Astrocyte (in vitro differentiated cells and primary cell): ENCODE measurements at regions not wholly inside any gene's neighbourhood (a gene's known extent, or its start where the extent isn't known, plus 50 kb on each side); places are given as distances from the start of the nearest gene placed in this dataset.

Experiments
- DNase-seq: peaks from one replicate; pipeline ENCODE4 v3.0.0-alpha.2; 2010; ENCODE audit warnings: low read depth
- FAIRE-seq: peaks from 2 replicates; lab custom pipeline; 2011; peaks lifted over from hg19 to GRCh38; lab: Jason Lieb, UNC
- H2AFZ ChIP-seq: 2 replicates; pipeline ENCODE4 v1.6.0; 2012; ENCODE audit warnings: low read depth, low read length, inconsistent platforms
- H3K27ac ChIP-seq: 2 replicates; pipeline ENCODE4 v1.5.1; 2011; ENCODE audit warnings: low read depth, low read length, inconsistent platforms
- H3K27me3 ChIP-seq: 2 replicates; pipeline ENCODE4 v1.6.0; 2011; ENCODE audit warnings: low read length, inconsistent platforms; ENCODE audit not compliant: insufficient read depth
- H3K36me3 ChIP-seq: 2 replicates; pipeline ENCODE4 v1.5.1; 2011; ENCODE audit warnings: low read length, inconsistent platforms; ENCODE audit not compliant: insufficient read depth
- H3K4me1 ChIP-seq: 2 replicates; pipeline ENCODE4 v1.5.1; 2011; ENCODE audit warnings: low read length, inconsistent platforms; ENCODE audit not compliant: insufficient read depth
- H3K4me2 ChIP-seq: 2 replicates; pipeline ENCODE4 v1.6.0; 2012; ENCODE audit warnings: low read length, inconsistent platforms
- H3K4me3 ChIP-seq: 2 replicates; pipeline ENCODE4 v1.5.1; 2011; ENCODE audit warnings: low read depth, mild to moderate bottlenecking, low read length, inconsistent platforms; ENCODE audit not compliant: insufficient read depth
- H3K79me2 ChIP-seq: 2 replicates; pipeline ENCODE4 v1.6.0; 2012; ENCODE audit warnings: mild to moderate bottlenecking, low read length, inconsistent platforms; ENCODE audit not compliant: insufficient read depth
- H3K9ac ChIP-seq: 2 replicates; pipeline ENCODE4 v1.6.0; 2012; ENCODE audit warnings: mild to moderate bottlenecking, low read length, inconsistent platforms
- H3K9me3 ChIP-seq: 2 replicates; pipeline ENCODE4 v1.5.1; 2012; ENCODE audit warnings: low read depth, mild to moderate bottlenecking, low read length, inconsistent platforms; ENCODE audit not compliant: insufficient read depth
- H4K20me1 ChIP-seq: 2 replicates; pipeline ENCODE4 v1.6.0; 2012; ENCODE audit warnings: low read length, inconsistent platforms; ENCODE audit not compliant: insufficient read depth
- H3K27ac Mint-ChIP-seq: one replicate; pipeline ENCODE4 v1.8.0; 2021; ENCODE audit warnings: mild to moderate bottlenecking, mixed read lengths; ENCODE audit not compliant: unreplicated experiment
- H3K27me3 Mint-ChIP-seq: one replicate; pipeline ENCODE4 v1.8.0; 2021; ENCODE audit warnings: low read depth, mixed read lengths; ENCODE audit not compliant: unreplicated experiment
- H3K36me3 Mint-ChIP-seq: one replicate; pipeline ENCODE4 v1.8.0; 2021; ENCODE audit warnings: low read depth, mixed read lengths; ENCODE audit not compliant: unreplicated experiment
- H3K4me1 Mint-ChIP-seq: one replicate; pipeline ENCODE4 v1.8.0; 2021; ENCODE audit warnings: low read depth, mixed read lengths; ENCODE audit not compliant: unreplicated experiment
- H3K4me3 Mint-ChIP-seq: one replicate; pipeline ENCODE4 v1.8.0; 2021; ENCODE audit warnings: mild to moderate bottlenecking, moderate library complexity, mixed read lengths; ENCODE audit not compliant: unreplicated experiment
- H3K9me3 Mint-ChIP-seq: one replicate; pipeline ENCODE4 v1.8.0; 2021; ENCODE audit warnings: mild to moderate bottlenecking, mixed read lengths; ENCODE audit not compliant: unreplicated experiment
- CTCF ChIP-seq: IDR thresholded peaks from 2 replicates; pipeline ENCODE4 v1.5.1; 2011; ENCODE audit warnings: low read depth, mild to moderate bottlenecking, inconsistent platforms, low read length, moderate library complexity; ENCODE audit not compliant: insufficient read depth
- EZH2 ChIP-seq: IDR thresholded peaks from 2 replicates; pipeline ENCODE4 v1.6.1; 2012; ENCODE audit warnings: mild to moderate bottlenecking, low read length, inconsistent platforms; ENCODE audit not compliant: insufficient read depth

GRCh38 chr4:57219431-57219830, 109.2 kb upstream of the IGFBP7 start:
- Mint-ChIP-seq H3K4me1 (no peaks in the 10 kb centered on the region), H3K9me3 (peaks cover 4% of the 10 kb centered on the region), H3K36me3 (no peaks in the 10 kb centered on the region), H3K27me3 (no peaks in the 10 kb centered on the region), H3K27ac (no peak overlapping the region), H3K4me3 (no peak overlapping the region)
- H3K9ac ChIP-seq, result no peak overlapping the region
- H3K4me2 ChIP-seq, result no peak overlapping the region
- H3K27me3 ChIP-seq, result peaks cover 3% of the 10 kb centered on the region
- H3K79me2 ChIP-seq, result no peaks in the 10 kb centered on the region
- H3K27ac ChIP-seq, result no peak overlapping the region
- H2AFZ ChIP-seq, result no peak overlapping the region
- no peaks in the 10 kb centered on the region for H3K4me1 ChIP-seq
- FAIRE-seq (no peak), DNase-seq (no peak)
- no peaks in the 10 kb centered on the region for H3K36me3 ChIP-seq
- no peaks in the 10 kb centered on the region for H3K9me3 ChIP-seq
- no peaks in the 10 kb centered on the region for H4K20me1 ChIP-seq
- H3K4me3 ChIP-seq, result no peak overlapping the region
- TF ChIP-seq EZH2, result no peak
- no peak for TF ChIP-seq CTCF

GRCh38 chr4:57214654-57215411, 104.6 kb upstream of the IGFBP7 start:
- FAIRE-seq, result no peak
- no peak overlapping the region for H3K4me3 Mint-ChIP-seq

More at GRCh38 chr4:57214654-57215411, 104.6 kb upstream of the IGFBP7 start:
- Histone ChIP-seq H3K27ac (no peak overlapping the region), H2AFZ (no peak overlapping the region), H3K27me3 (no peaks in the 10 kb centered on the region), H3K36me3 (no peaks in the 10 kb centered on the region), H3K4me1 (no peaks in the 10 kb centered on the region), H4K20me1 (no peaks in the 10 kb centered on the region), H3K9ac (no peak overlapping the region), H3K4me2 (no peak overlapping the region), H3K79me2 (no peaks in the 10 kb centered on the region), H3K9me3 (no peaks in the 10 kb centered on the region), H3K4me3 (no peak overlapping the region)
- DNase-seq, result no peak
- no peaks in the 10 kb centered on the region for H3K36me3 Mint-ChIP-seq
- TF ChIP-seq CTCF (no peak), EZH2 (no peak)
- no peak overlapping the region for H3K27ac Mint-ChIP-seq
- no peaks in the 10 kb centered on the region for H3K4me1 Mint-ChIP-seq
- no peaks in the 10 kb centered on the region for H3K27me3 Mint-ChIP-seq
- peaks cover 5% of the 10 kb centered on the region for H3K9me3 Mint-ChIP-seq
